ENCODE measurements at regions not wholly inside any gene's neighbourhood (a gene's known extent, or its start where the extent isn't known, plus 50 kb on each side); places are given as distances from the start of the nearest gene placed in this dataset.

DNA sequence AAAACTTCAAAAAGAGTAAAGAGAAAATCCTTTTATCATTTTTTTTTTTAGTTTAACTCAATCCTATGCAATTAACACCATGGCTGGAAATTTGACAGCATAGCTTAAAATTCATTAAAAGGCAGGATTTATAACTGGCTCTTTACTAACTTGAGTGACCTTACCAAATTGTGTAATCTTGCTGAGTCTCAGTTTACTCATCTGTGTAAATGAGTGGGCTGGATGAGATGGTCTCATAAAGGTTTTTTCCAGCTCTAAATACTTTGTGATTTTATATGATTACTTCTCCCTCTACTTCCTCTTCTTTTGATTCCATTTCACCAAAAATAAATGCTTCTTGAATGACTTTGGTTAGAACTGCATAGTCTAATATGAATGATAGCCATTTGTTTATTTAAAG is 234.9 kb upstream of the SATB1 start:
- DNase-seq (ENCODE audit: low spot score): no peak
- H3K27ac ChIP-seq: no peak overlapping the region
- TF ChIP-seq, protein P1, sequence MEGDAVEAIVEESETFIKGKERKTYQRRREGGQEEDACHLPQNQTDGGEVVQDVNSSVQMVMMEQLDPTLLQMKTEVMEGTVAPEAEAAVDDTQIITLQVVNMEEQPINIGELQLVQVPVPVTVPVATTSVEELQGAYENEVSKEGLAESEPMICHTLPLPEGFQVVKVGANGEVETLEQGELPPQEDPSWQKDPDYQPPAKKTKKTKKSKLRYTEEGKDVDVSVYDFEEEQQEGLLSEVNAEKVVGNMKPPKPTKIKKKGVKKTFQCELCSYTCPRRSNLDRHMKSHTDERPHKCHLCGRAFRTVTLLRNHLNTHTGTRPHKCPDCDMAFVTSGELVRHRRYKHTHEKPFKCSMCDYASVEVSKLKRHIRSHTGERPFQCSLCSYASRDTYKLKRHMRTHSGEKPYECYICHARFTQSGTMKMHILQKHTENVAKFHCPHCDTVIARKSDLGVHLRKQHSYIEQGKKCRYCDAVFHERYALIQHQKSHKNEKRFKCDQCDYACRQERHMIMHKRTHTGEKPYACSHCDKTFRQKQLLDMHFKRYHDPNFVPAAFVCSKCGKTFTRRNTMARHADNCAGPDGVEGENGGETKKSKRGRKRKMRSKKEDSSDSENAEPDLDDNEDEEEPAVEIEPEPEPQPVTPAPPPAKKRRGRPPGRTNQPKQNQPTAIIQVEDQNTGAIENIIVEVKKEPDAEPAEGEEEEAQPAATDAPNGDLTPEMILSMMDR (conservative IDR thresholded peaks at IDR 0.05; ENCODE audit: low read depth): no peak
- ChIA-PET CTCF (interaction anchor here (0.6 kb wide), 1 partner anchor 21 kb away, joined by 3 read pairs; no protein-coding TSS in a partner anchor), POLR2A (ENCODE audit: low non-redundant PET) (no interaction called here)

DNA sequence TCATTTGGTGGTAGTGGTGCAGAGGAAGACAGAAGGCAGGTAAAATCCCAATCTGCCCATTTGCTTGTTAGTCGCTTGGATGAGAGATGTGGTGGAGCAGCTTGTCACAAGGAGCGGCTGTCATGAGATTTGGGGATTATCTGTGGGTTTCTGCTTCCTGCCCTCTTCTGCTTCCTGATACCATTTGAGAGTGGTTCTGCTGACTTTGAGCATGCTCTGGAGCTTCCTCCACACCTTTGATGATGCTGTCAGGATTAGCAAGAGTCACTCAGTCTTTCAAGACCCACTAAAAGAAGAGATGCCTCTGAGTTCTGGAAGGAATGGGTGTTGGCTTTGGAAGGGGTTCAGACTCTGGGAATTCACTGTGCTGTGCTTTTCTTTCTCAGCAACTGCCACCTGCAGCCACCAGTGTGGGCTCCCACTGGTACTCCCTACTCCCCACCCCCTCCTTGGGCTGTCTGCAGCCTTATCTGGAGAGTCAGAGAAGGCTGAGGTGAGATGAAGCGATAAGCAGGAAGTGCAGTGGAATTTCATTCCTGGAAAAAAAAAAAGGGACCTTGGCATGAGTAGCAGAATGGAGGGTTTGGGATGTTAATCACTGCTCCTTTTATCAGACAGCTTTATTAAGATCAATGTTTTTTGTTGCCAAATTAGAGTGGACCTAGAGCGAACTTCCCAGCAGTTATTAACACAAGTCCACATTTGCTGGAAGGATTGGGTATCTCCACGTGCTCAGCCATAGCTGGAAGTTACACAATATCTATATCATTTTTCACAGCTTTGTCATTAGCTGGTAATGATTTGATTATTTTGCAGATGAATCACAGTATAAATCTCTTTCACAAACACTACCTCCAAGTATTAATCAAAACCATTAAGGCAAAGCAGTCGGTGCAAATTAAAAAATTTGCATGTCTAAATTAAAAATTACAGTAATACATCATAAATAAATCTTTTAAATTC is 233.0 kb upstream of the SATB1 start:
- TF ChIP-seq, protein P1 (conservative IDR thresholded peaks at IDR 0.05; ENCODE audit: low read depth): no peak
- CTCF ChIA-PET: interaction anchor here (0.7 kb wide), 1 partner anchor 58 kb away, joined by 5 read pairs; no protein-coding TSS in a partner anchor
- DNase-seq (ENCODE audit: low spot score): no peak
- H3K27ac ChIP-seq: no peak overlapping the region
- POLR2A ChIA-PET (ENCODE audit: low non-redundant PET): no interaction called here

DNA sequence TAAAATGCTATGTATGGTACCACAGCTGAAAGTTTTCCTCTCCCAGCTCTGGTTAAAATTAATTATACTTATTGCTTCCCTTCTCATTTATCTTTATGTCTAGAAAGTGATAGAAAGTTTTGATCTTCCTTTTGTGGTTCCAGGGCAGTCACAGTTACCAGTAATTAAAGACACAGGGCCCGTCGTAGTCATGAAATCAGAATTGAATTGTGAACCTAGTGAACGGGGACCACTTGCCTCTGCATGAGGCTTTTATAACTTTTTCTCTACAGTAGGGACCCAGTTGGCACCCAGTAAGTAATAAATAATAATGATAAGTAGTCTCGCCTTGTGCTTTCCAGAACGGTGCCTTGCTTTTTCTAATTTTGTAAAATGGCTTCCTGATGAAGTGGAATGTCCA is 231.7 kb upstream of the SATB1 start:
- DNase-seq (ENCODE audit: low spot score): no peak
- ChIA-PET CTCF (no interaction called here), POLR2A (ENCODE audit: low non-redundant PET) (no interaction called here)
- H3K27ac ChIP-seq: no peak overlapping the region
- TF ChIP-seq, protein P1 (conservative IDR thresholded peaks at IDR 0.05; ENCODE audit: low read depth): no peak

DNA sequence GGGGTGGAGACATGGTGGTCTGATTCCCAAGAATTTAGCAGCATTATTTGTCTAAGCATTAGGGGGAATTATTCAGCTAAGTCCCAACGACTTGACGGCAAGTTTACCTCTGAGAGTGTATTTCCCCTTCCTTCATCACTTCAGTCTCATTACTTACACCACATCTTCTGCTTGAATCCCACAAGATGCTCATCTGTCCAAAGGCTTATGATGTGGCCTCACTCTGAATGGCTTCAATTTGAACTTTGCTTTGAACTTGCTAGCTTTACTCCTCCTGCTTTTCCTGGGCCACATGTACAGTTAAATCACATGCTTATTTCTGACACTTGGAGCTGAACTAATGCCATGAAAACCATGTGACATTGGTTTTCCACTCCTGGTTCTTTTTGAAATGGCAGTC is 231.3 kb upstream of the SATB1 start:
- CTCF ChIA-PET: no interaction called here
- DNase-seq (ENCODE audit: low spot score): no peak
- H3K27ac ChIP-seq: no peak overlapping the region
- POLR2A ChIA-PET (ENCODE audit: low non-redundant PET): no interaction called here
- TF ChIP-seq, protein P1 (conservative IDR thresholded peaks at IDR 0.05; ENCODE audit: low read depth): no peak

DNA sequence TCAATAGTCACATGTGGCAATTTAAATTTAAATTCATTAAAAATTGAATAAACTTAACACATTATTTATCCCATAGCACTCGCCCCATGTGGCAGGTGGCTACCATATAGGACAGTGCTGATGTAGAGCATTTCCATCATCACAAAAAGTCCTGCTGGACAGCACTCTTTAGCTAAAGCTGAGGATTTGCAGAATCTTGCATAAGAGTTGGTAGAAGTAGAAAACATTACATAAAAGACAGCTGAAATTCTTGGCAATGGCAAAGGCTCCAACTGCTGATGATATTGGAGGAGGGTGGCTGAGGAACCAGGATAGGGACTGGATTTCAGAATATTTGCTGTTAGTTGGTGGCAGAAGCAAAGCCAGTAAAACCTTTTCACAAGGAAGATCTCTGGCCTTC is 230.7 kb upstream of the SATB1 start:
- CTCF ChIA-PET: no interaction called here
- H3K27ac ChIP-seq: no peak overlapping the region
- DNase-seq (ENCODE audit: low spot score): no peak
- POLR2A ChIA-PET (ENCODE audit: low non-redundant PET): no interaction called here
- TF ChIP-seq, protein P1 (conservative IDR thresholded peaks at IDR 0.05; ENCODE audit: low read depth): no peak

DNA sequence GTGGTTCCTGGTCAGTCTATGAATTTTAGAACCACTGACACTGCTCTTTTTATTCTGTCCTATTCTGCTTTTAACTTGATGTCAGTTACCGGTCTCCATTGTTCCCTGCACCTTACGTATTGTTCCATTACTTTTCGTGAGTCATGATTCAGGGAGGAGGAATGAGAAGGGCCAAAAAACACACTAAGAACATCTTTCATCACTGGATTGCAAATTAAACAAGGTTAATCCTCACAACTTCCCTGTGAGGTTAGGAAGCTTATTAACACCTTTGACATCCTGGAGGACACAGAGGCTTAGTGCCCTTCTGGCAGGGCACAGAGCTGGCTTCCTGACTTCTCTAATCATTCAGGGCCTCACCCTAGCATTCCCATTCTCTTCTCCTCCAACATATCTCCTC is 227.6 kb upstream of the SATB1 start:
- ChIA-PET CTCF (no interaction called here), POLR2A (ENCODE audit: low non-redundant PET) (no interaction called here)
- no peak overlapping the region for H3K27ac ChIP-seq
- DNase-seq (ENCODE audit: low spot score): no peak
- TF ChIP-seq, protein P1 (conservative IDR thresholded peaks at IDR 0.05; ENCODE audit: low read depth): no peak

All from RWPE1 (cell line).